22Rv1 (cell line): ENCODE measurements at regions not wholly inside any gene's neighbourhood (a gene's known extent, or its start where the extent isn't known, plus 50 kb on each side); places are given as distances from the start of the nearest gene placed in this dataset.

Source experiments
- ZFX ChIP-seq: fragments of 450-650 bp; IDR thresholded peaks from 2 replicates; pipeline ENCODE4 v1.6.1; 2017; ENCODE audit warnings: antibody characterized with exemption, borderline replicate concordance
- TF ChIP-seq, protein P1 (sequence below): fragments of 450-650 bp; IDR thresholded peaks from 2 replicates; pipeline ENCODE4 v1.5.1; 2017; ENCODE audit warnings: mild to moderate bottlenecking

DNA sequence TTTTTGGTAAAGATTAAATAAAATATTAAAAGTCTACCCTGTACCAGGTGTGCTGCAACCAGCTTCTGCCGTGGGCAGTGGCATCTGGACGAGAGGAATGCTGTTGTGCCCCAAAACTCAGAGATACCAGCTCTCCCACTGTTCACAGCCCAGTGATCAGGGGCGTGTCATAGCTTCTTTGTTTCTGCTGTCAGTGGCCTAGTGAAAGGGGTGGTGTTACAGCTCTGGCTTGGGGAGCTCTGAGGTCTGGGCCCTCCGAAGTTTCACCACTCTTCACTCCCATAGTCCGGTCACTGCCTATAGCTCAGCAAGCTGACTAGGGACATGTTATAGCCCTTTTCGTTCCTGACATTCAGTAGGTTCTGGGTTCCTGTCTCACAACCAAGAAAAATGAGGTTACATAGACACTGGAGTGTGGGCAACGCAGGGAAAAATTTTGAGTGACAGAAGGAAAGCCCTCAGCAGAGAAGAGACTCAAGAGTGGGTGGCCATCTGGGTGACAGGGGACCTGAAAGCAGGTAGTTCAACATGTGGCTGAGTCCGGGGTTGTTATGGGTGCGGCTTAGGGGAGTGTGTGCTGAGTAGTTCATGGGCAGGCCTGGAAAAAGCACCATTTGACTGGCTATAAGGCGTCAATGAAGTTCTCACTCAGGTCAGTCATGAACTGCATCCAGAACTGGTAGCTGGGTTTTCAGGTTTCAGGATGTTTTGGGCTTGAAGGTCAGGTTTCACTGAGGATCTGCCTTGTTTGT is 1184.4 kb upstream of the PABPC4L start:
- TF ChIP-seq, protein P1, sequence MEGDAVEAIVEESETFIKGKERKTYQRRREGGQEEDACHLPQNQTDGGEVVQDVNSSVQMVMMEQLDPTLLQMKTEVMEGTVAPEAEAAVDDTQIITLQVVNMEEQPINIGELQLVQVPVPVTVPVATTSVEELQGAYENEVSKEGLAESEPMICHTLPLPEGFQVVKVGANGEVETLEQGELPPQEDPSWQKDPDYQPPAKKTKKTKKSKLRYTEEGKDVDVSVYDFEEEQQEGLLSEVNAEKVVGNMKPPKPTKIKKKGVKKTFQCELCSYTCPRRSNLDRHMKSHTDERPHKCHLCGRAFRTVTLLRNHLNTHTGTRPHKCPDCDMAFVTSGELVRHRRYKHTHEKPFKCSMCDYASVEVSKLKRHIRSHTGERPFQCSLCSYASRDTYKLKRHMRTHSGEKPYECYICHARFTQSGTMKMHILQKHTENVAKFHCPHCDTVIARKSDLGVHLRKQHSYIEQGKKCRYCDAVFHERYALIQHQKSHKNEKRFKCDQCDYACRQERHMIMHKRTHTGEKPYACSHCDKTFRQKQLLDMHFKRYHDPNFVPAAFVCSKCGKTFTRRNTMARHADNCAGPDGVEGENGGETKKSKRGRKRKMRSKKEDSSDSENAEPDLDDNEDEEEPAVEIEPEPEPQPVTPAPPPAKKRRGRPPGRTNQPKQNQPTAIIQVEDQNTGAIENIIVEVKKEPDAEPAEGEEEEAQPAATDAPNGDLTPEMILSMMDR: no peak
- no peak for TF ChIP-seq ZFX
